ENCODE measurements at regions not wholly inside any gene's neighbourhood (a gene's known extent, or its start where the extent isn't known, plus 50 kb on each side); places are given as distances from the start of the nearest gene placed in this dataset.
A peak's percentile ranks its signal among the peaks of the same experiment; 100 is the strongest.

- 79% methylated on average over 8 of the region's 8 CpGs for WGBS
- DNase-seq (ENCODE audit: low spot score) = no peak
These were observed 685.3 kb upstream of the EDIL3 start for GRCh38 chr5:85069659-85070640.

GRCh38 chr5:85077581-85077980, 692.9 kb upstream of the EDIL3 start:
- peak; percentile 23 to 48 for TF ChIP-seq RAD21 (IDR thresholded peaks at IDR 0.05)
- no peak for TF ChIP-seq MAX (IDR thresholded peaks at IDR 0.05)
- Histone ChIP-seq H3K4me3 (ENCODE audit: low read depth in 1 of 3, low read length in 3 of 3) (no peak overlapping the region), H3K27me3 (ENCODE audit: control insufficient read depth in 4 of 4, insufficient read depth in 4 of 4, low read length in 3 of 4) (no peaks in the 10 kb centered on the region), H3K4me1 (ENCODE audit: control insufficient read depth in 4 of 4, insufficient read depth in 4 of 4, low read length in 3 of 4) (no peaks in the 10 kb centered on the region), H3K36me3 (ENCODE audit: control insufficient read depth in 4 of 4, insufficient read depth in 3 of 4, low read depth in 1 of 4, low read length in 3 of 4) (no peaks in the 10 kb centered on the region), H3K9me3 (ENCODE audit: control insufficient read depth in 4 of 4, low read length in 3 of 4) (no peaks in the 10 kb centered on the region), H3K9ac (ENCODE audit: low read depth in 1 of 2, low read length in 2 of 2) (no peak overlapping the region), H3K27ac (ENCODE audit: low read depth in 1 of 2, low read length in 2 of 2) (no peak overlapping the region)
- no peak for DNase-seq (ENCODE audit: low spot score)

More at GRCh38 chr5:85069659-85070640, 685.3 kb upstream of the EDIL3 start:
- Histone ChIP-seq H3K27me3 (ENCODE audit: control insufficient read depth in 4 of 4, insufficient read depth in 4 of 4, low read length in 3 of 4) (no peaks in the 10 kb centered on the region), H3K36me3 (ENCODE audit: control insufficient read depth in 4 of 4, insufficient read depth in 3 of 4, low read depth in 1 of 4, low read length in 3 of 4) (no peaks in the 10 kb centered on the region), H3K4me3 (ENCODE audit: low read depth in 1 of 3, low read length in 3 of 3) (no peak overlapping the region), H3K27ac (ENCODE audit: low read depth in 1 of 2, low read length in 2 of 2) (no peak overlapping the region), H3K9me3 (ENCODE audit: control insufficient read depth in 4 of 4, low read length in 3 of 4) (peaks cover 0 to 4% (median 0%) of the 10 kb centered on the region in 4 donors), H3K4me1 (ENCODE audit: control insufficient read depth in 4 of 4, insufficient read depth in 4 of 4, low read length in 3 of 4) (no peaks in the 10 kb centered on the region), H3K9ac (ENCODE audit: low read depth in 1 of 2, low read length in 2 of 2) (no peak overlapping the region)
- no peak for TF ChIP-seq HNF4A (conservative IDR thresholded peaks at IDR 0.05)
- no peak for TF ChIP-seq HNF4G (IDR thresholded peaks at IDR 0.05)
- TF ChIP-seq SP1 (IDR thresholded peaks at IDR 0.05) = no peak
- TF ChIP-seq RAD21 (IDR thresholded peaks at IDR 0.05) = no peak
- no peak for TF ChIP-seq JUND (IDR thresholded peaks at IDR 0.05)
- TF ChIP-seq REST (IDR thresholded peaks at IDR 0.05) = no peak
- TF ChIP-seq EGR1 (IDR thresholded peaks at IDR 0.05; ENCODE audit: low read depth in 2 of 2) = no peak
- no peak for TF ChIP-seq ZBTB33 (IDR thresholded peaks at IDR 0.05)

GRCh38 chr5:85096421-85096820, 711.7 kb upstream of the EDIL3 start:
- no peak overlapping the region for H3K9ac ChIP-seq (ENCODE audit: low read depth in 1 of 2, low read length in 2 of 2)
- TF ChIP-seq JUND (IDR thresholded peaks at IDR 0.05) = no peak
- TF ChIP-seq HNF4G (IDR thresholded peaks at IDR 0.05) = no peak
- no peak for TF ChIP-seq EGR1 (IDR thresholded peaks at IDR 0.05; ENCODE audit: low read depth in 2 of 2)
- no peak for TF ChIP-seq GABPA (IDR thresholded peaks at IDR 0.05 in 1 of 2, conservative IDR thresholded peaks at IDR 0.05 in 1 of 2)
- TF ChIP-seq SP1 (IDR thresholded peaks at IDR 0.05) = no peak
- TF ChIP-seq FOXA2 (IDR thresholded peaks at IDR 0.05) = no peak
- TF ChIP-seq NR2F2 (IDR thresholded peaks at IDR 0.05) = no peak
- no peak for TF ChIP-seq REST (IDR thresholded peaks at IDR 0.05)
- no peak for TF ChIP-seq TAF1 (conservative IDR thresholded peaks at IDR 0.05)
- TF ChIP-seq ZBTB33 (IDR thresholded peaks at IDR 0.05) = no peak
- no peak overlapping the region for H3K4me3 ChIP-seq (ENCODE audit: low read depth in 1 of 3, low read length in 3 of 3)
- H3K27me3 ChIP-seq (ENCODE audit: control insufficient read depth in 4 of 4, insufficient read depth in 4 of 4, low read length in 3 of 4) = no peaks in the 10 kb centered on the region
- DNase-seq (ENCODE audit: low spot score) = no peak
- no peaks in the 10 kb centered on the region for H3K9me3 ChIP-seq (ENCODE audit: control insufficient read depth in 4 of 4, low read length in 3 of 4)
- 84% methylated on average over 2 of the region's 2 CpGs for WGBS
- no peaks in the 10 kb centered on the region for H3K4me1 ChIP-seq (ENCODE audit: control insufficient read depth in 4 of 4, insufficient read depth in 4 of 4, low read length in 3 of 4)
- H3K36me3 ChIP-seq (ENCODE audit: control insufficient read depth in 4 of 4, insufficient read depth in 3 of 4, low read depth in 1 of 4, low read length in 3 of 4) = no peaks in the 10 kb centered on the region
- no peak overlapping the region for H3K27ac ChIP-seq (ENCODE audit: low read depth in 1 of 2, low read length in 2 of 2)

Data from liver (tissue), 7 donors.